Chondrocyte (in vitro differentiated cells): ENCODE measurements at regions not wholly inside any gene's neighbourhood (a gene's known extent, or its start where the extent isn't known, plus 50 kb on each side); places are given as distances from the start of the nearest gene placed in this dataset.

Experiments
- DNase-seq: peaks from one replicate; pipeline ENCODE4 v3.0.0; 2021; ENCODE audit warnings: mixed read lengths, low spot score
- H3K27ac Mint-ChIP-seq: one replicate; pipeline ENCODE4 v1.8.0; 2021; ENCODE audit warnings: mild to moderate bottlenecking, moderate library complexity, mixed read lengths; ENCODE audit not compliant: unreplicated experiment
- H3K27me3 Mint-ChIP-seq: 2 replicates; pipeline ENCODE4 v1.8.0; 2021; ENCODE audit warnings: low read depth, mixed read lengths
- H3K36me3 Mint-ChIP-seq: 2 replicates; pipeline ENCODE4 v1.8.0; 2021; ENCODE audit warnings: low read depth, mixed read lengths
- H3K4me1 Mint-ChIP-seq: 2 replicates; pipeline ENCODE4 v1.8.0; 2021; ENCODE audit warnings: low read depth, mild to moderate bottlenecking, mixed read lengths
- H3K4me3 Mint-ChIP-seq: one replicate; pipeline ENCODE4 v1.8.0; 2021; ENCODE audit warnings: mild to moderate bottlenecking, moderate library complexity, mixed read lengths; ENCODE audit not compliant: unreplicated experiment
- H3K9me3 Mint-ChIP-seq: 2 replicates; pipeline ENCODE4 v1.8.0; 2021; ENCODE audit warnings: low read depth, mixed read lengths
- CTCF ChIP-seq: fragments of 200-600 bp; sonication (generic); IDR thresholded peaks from 2 replicates; pipeline ENCODE4 v1.5.0; 2021; ENCODE audit warnings: antibody characterized with exemption, mild to moderate bottlenecking, moderate library complexity

- Mint-ChIP-seq H3K36me3 (peaks cover 4% of the 10 kb centered on the region), H3K27me3 (peaks cover 36% of the 10 kb centered on the region), H3K9me3 (peaks cover 5% of the 10 kb centered on the region), H3K4me3 (no peak overlapping the region), H3K27ac (no peak overlapping the region), H3K4me1 (no peaks in the 10 kb centered on the region)
- TF ChIP-seq CTCF: no peak
- DNase-seq: no peak
Measured at GRCh38 chr5:154559398-154560276, 81.6 kb upstream of the HAND1 start.

- no peak for TF ChIP-seq CTCF
- Mint-ChIP-seq H3K4me1 (no peaks in the 10 kb centered on the region), H3K9me3 (peaks cover 10% of the 10 kb centered on the region), H3K27me3 (peaks cover 29% of the 10 kb centered on the region), H3K4me3 (no peak overlapping the region), H3K27ac (no peak overlapping the region), H3K36me3 (peaks cover 4% of the 10 kb centered on the region)
- DNase-seq: no peak
Measured at GRCh38 chr5:154557548-154557947, 79.5 kb upstream of the HAND1 start.

- TF ChIP-seq CTCF: no peak
- no peaks in the 10 kb centered on the region for H3K4me1 Mint-ChIP-seq
- peaks cover 8% of the 10 kb centered on the region for H3K9me3 Mint-ChIP-seq
- H3K27me3 Mint-ChIP-seq: peaks cover 71% of the 10 kb centered on the region
- no peak overlapping the region for H3K4me3 Mint-ChIP-seq
- H3K36me3 Mint-ChIP-seq: no peaks in the 10 kb centered on the region
- H3K27ac Mint-ChIP-seq: no peak overlapping the region
- DNase-seq: no peak
Measured at GRCh38 chr5:154547551-154547950, 69.5 kb upstream of the HAND1 start.

- TF ChIP-seq CTCF: no peak
- Mint-ChIP-seq H3K4me1 (no peaks in the 10 kb centered on the region), H3K4me3 (no peak overlapping the region), H3K27ac (no peak overlapping the region), H3K27me3 (peaks cover 80% of the 10 kb centered on the region), H3K9me3 (peaks cover 8% of the 10 kb centered on the region), H3K36me3 (no peaks in the 10 kb centered on the region)
- DNase-seq: no peak
Measured at GRCh38 chr5:154546719-154547118, 68.7 kb upstream of the HAND1 start.

GRCh38 chr5:154544646-154545045 lies 66.6 kb upstream of the HAND1 start:
- Mint-ChIP-seq H3K27me3 (peaks cover 80% of the 10 kb centered on the region), H3K9me3 (no peaks in the 10 kb centered on the region), H3K27ac (no peak overlapping the region), H3K36me3 (no peaks in the 10 kb centered on the region), H3K4me3 (no peak overlapping the region), H3K4me1 (no peaks in the 10 kb centered on the region)
- TF ChIP-seq CTCF: no peak
- DNase-seq: no peak
